ENCODE measurements at regions not wholly inside any gene's neighbourhood (a gene's known extent, or its start where the extent isn't known, plus 50 kb on each side); places are given as distances from the start of the nearest gene placed in this dataset.

DNA sequence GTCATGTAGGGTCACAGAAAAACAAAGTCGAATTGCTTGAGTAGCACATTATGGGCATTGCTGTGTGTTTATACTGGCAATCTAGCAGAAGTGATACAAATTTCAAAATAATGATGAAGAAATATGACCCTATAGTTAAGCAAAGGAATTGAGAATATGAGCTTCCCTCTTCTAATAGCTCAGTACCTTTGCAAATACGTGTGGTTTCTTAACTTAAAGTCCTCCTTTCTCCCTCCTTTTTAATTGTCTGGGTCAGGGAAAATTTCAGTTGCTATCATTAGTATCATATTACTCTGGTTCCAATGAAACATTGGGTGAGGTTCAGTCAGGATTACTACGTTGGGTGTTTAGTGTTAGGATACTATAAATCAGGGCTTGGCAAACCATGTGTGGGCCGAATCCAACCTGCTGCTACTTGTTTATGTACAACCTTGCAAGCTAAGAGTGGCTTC lies 166.8 kb upstream of the CARMIL1 start:
- Histone ChIP-seq H3K23ac (ENCODE audit: low read depth, low read length) (no peak overlapping the region), H4K8ac (ENCODE audit: low read depth in 2 of 2, low read length in 2 of 2) (no peak overlapping the region), H3K36me3 (ENCODE audit: control insufficient read depth, insufficient read depth, low read length) (no peaks in the 10 kb centered on the region), H4K20me1 (ENCODE audit: insufficient read depth, low read length) (no peaks in the 10 kb centered on the region), H4K91ac (ENCODE audit: insufficient read depth, low read depth, low read length) (no peak overlapping the region), H3K27me3 (ENCODE audit: control insufficient read depth, insufficient read depth, low read length) (no peaks in the 10 kb centered on the region), H2BK120ac (ENCODE audit: low read depth, low read length) (no peak overlapping the region), H3K4ac (ENCODE audit: low read depth, low read length) (no peak overlapping the region), H2AK9ac (replicated peaks; ENCODE audit: low read depth, low read length, poor library complexity) (no peak overlapping the region), H3K14ac (replicated peaks; ENCODE audit: low read depth, low read length) (no peak overlapping the region), H3K9ac (ENCODE audit: low read depth, low read length) (no peak overlapping the region), H2AK5ac (ENCODE audit: low read depth, low read length) (no peak overlapping the region), H3K27ac (ENCODE audit: insufficient read depth, low read length) (no peak overlapping the region), H3K9me1 (ENCODE audit: insufficient read depth, low read length) (peaks cover 3% of the 10 kb centered on the region; the same call in 1 of the 2 replicates), H3K4me2 (ENCODE audit: low read depth, low read length) (no peak overlapping the region), H4K5ac (ENCODE audit: low read depth, low read length) (no peak overlapping the region), H3K4me3 (ENCODE audit: insufficient read depth, low read depth, low read length) (no peak overlapping the region), H2BK20ac (ENCODE audit: low read depth, low read length) (no peak overlapping the region), H3K4me1 (ENCODE audit: control insufficient read depth, insufficient read depth, low read length) (no peaks in the 10 kb centered on the region), H2BK15ac (ENCODE audit: low read depth, low read length) (no peak overlapping the region), H2AFZ (replicated peaks; ENCODE audit: low read length, poor library complexity) (no peak overlapping the region), H2BK5ac (ENCODE audit: low read depth, low read length, poor library complexity, severe bottlenecking) (no peak overlapping the region), H3K56ac (ENCODE audit: extremely low read depth, insufficient read depth, low read length) (no peak overlapping the region), H3K79me1 (ENCODE audit: low read depth in 1 of 2, low read length in 2 of 2) (no peaks in the 10 kb centered on the region), H3K18ac (ENCODE audit: low read depth, low read length) (no peak overlapping the region), H3K9me3 (ENCODE audit: control insufficient read depth, insufficient read depth, low read length) (no peaks in the 10 kb centered on the region)
- ChIA-PET POLR2A (ENCODE audit: unreplicated experiment) (no interaction called here), CTCF (no interaction called here)
- dilution Hi-C loops (cut with HindIII; ENCODE audit: low sequenced_read_pairs, unreplicated experiment): no loop called here
- DNase-seq: no peak
- no TSS peak for BruUV-seq (replicated peaks)
- intact Hi-C loops (cut with micrococcal nuclease): no loop called here
- TF ChIP-seq, protein P1, sequence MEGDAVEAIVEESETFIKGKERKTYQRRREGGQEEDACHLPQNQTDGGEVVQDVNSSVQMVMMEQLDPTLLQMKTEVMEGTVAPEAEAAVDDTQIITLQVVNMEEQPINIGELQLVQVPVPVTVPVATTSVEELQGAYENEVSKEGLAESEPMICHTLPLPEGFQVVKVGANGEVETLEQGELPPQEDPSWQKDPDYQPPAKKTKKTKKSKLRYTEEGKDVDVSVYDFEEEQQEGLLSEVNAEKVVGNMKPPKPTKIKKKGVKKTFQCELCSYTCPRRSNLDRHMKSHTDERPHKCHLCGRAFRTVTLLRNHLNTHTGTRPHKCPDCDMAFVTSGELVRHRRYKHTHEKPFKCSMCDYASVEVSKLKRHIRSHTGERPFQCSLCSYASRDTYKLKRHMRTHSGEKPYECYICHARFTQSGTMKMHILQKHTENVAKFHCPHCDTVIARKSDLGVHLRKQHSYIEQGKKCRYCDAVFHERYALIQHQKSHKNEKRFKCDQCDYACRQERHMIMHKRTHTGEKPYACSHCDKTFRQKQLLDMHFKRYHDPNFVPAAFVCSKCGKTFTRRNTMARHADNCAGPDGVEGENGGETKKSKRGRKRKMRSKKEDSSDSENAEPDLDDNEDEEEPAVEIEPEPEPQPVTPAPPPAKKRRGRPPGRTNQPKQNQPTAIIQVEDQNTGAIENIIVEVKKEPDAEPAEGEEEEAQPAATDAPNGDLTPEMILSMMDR (conservative IDR thresholded peaks at IDR 0.05; ENCODE audit: low read depth, low read length): no peak
- TF ChIP-seq MAFK (IDR thresholded peaks at IDR 0.05; ENCODE audit: low read depth, low read length) (no peak), RCOR1 (IDR thresholded peaks at IDR 0.05; ENCODE audit: insufficient replicate concordance, low read length) (no peak), RFX5 (IDR thresholded peaks at IDR 0.05; ENCODE audit: low read depth, low read length) (no peak), FOS (IDR thresholded peaks at IDR 0.05; ENCODE audit: low read depth, low read length) (no peak), BHLHE40 (IDR thresholded peaks at IDR 0.05; ENCODE audit: low read depth, low read length) (no peak), MXI1 (IDR thresholded peaks at IDR 0.05; ENCODE audit: borderline replicate concordance, low read depth, low read length) (no peak), RAD21 (IDR thresholded peaks at IDR 0.05; ENCODE audit: low read length) (no peak), MAZ (IDR thresholded peaks at IDR 0.05; ENCODE audit: borderline replicate concordance, low read depth, low read length) (no peak), CHD1 (IDR thresholded peaks at IDR 0.05; ENCODE audit: low read depth, low read length) (no peak), SMC3 (IDR thresholded peaks at IDR 0.05; ENCODE audit: low read depth, low read length) (no peak), CEBPB (IDR thresholded peaks at IDR 0.05; ENCODE audit: low read depth, low read length) (no peak), POLR2A (IDR thresholded peaks at IDR 0.05; ENCODE audit: low read depth, low read length) (no peak)
- TF ChIP-seq, protein P2, sequence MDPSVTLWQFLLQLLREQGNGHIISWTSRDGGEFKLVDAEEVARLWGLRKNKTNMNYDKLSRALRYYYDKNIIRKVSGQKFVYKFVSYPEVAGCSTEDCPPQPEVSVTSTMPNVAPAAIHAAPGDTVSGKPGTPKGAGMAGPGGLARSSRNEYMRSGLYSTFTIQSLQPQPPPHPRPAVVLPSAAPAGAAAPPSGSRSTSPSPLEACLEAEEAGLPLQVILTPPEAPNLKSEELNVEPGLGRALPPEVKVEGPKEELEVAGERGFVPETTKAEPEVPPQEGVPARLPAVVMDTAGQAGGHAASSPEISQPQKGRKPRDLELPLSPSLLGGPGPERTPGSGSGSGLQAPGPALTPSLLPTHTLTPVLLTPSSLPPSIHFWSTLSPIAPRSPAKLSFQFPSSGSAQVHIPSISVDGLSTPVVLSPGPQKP (IDR thresholded peaks at IDR 0.05; ENCODE audit: borderline replicate concordance, low read depth, low read length): no peak
- TF ChIP-seq, protein P3, sequence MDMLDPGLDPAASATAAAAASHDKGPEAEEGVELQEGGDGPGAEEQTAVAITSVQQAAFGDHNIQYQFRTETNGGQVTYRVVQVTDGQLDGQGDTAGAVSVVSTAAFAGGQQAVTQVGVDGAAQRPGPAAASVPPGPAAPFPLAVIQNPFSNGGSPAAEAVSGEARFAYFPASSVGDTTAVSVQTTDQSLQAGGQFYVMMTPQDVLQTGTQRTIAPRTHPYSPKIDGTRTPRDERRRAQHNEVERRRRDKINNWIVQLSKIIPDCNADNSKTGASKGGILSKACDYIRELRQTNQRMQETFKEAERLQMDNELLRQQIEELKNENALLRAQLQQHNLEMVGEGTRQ (IDR thresholded peaks at IDR 0.05; ENCODE audit: low read depth, low read length): no peak
- ATAC-seq (ENCODE audit: low read depth): no peak
- WGBS, 2 experiments (ENCODE audit: extremely low coverage in 2 of 2, insufficient read length in 1 of 2): 60% methylated on average over 1 of the region's 4 CpGs; no CpG with 5 or more reads in 1 of the 2 experiments
- in situ Hi-C loops (cut with MboI; ENCODE audit: low sequenced_read_pairs): no loop called here

Measured in IMR-90 (cell line).